ENCODE measurements at regions not wholly inside any gene's neighbourhood (a gene's known extent, or its start where the extent isn't known, plus 50 kb on each side); places are given as distances from the start of the nearest gene placed in this dataset.

GRCh38 chr14:87230726-87231125 lies 762.3 kb downstream of the GALC start:
- Mint-ChIP-seq H3K27me3 (ENCODE audit: unreplicated experiment) (no peaks in the 10 kb centered on the region), H3K9me3 (ENCODE audit: unreplicated experiment) (no peaks in the 10 kb centered on the region), H3K4me3 (ENCODE audit: unreplicated experiment) (no peak overlapping the region), H3K4me1 (ENCODE audit: unreplicated experiment) (peaks cover 10% of the 10 kb centered on the region), H3K27ac (ENCODE audit: unreplicated experiment) (no peak overlapping the region), H3K36me3 (ENCODE audit: unreplicated experiment) (no peaks in the 10 kb centered on the region)
- DNase-seq (ENCODE audit: extremely low spot score, unreplicated experiment) = no peak
- TF ChIP-seq CTCF (IDR thresholded peaks at IDR 0.05) = no peak

GRCh38 chr14:87229131-87229530 lies 763.9 kb downstream of the GALC start:
- no peak for TF ChIP-seq CTCF (IDR thresholded peaks at IDR 0.05)
- H3K4me1 Mint-ChIP-seq (ENCODE audit: unreplicated experiment) = peaks cover 10% of the 10 kb centered on the region
- no peak overlapping the region for H3K27ac Mint-ChIP-seq (ENCODE audit: unreplicated experiment)
- H3K36me3 Mint-ChIP-seq (ENCODE audit: unreplicated experiment) = no peaks in the 10 kb centered on the region
- DNase-seq (ENCODE audit: extremely low spot score, unreplicated experiment) = no peak
- H3K27me3 Mint-ChIP-seq (ENCODE audit: unreplicated experiment) = no peaks in the 10 kb centered on the region
- no peaks in the 10 kb centered on the region for H3K9me3 Mint-ChIP-seq (ENCODE audit: unreplicated experiment)
- no peak overlapping the region for H3K4me3 Mint-ChIP-seq (ENCODE audit: unreplicated experiment)

- TF ChIP-seq CTCF (IDR thresholded peaks at IDR 0.05) = no peak
- Mint-ChIP-seq H3K27ac (ENCODE audit: unreplicated experiment) (no peak overlapping the region), H3K27me3 (ENCODE audit: unreplicated experiment) (no peaks in the 10 kb centered on the region), H3K36me3 (ENCODE audit: unreplicated experiment) (no peaks in the 10 kb centered on the region), H3K9me3 (ENCODE audit: unreplicated experiment) (peaks cover 8% of the 10 kb centered on the region), H3K4me1 (ENCODE audit: unreplicated experiment) (no peaks in the 10 kb centered on the region), H3K4me3 (ENCODE audit: unreplicated experiment) (no peak overlapping the region)
- no peak for DNase-seq (ENCODE audit: extremely low spot score, unreplicated experiment)
Observed at GRCh38 chr14:87217023-87217422, 776.0 kb downstream of the GALC start.

GRCh38 chr14:87214558-87214957 lies 778.4 kb downstream of the GALC start:
- no peak for DNase-seq (ENCODE audit: extremely low spot score, unreplicated experiment)
- Mint-ChIP-seq H3K9me3 (ENCODE audit: unreplicated experiment) (peaks cover 8% of the 10 kb centered on the region), H3K36me3 (ENCODE audit: unreplicated experiment) (no peaks in the 10 kb centered on the region), H3K4me3 (ENCODE audit: unreplicated experiment) (no peak overlapping the region), H3K27ac (ENCODE audit: unreplicated experiment) (no peak overlapping the region), H3K27me3 (ENCODE audit: unreplicated experiment) (no peaks in the 10 kb centered on the region), H3K4me1 (ENCODE audit: unreplicated experiment) (no peaks in the 10 kb centered on the region)
- TF ChIP-seq CTCF (IDR thresholded peaks at IDR 0.05) = no peak

GRCh38 chr14:87207756-87208155 lies 785.2 kb downstream of the GALC start:
- no peak overlapping the region for H3K4me3 Mint-ChIP-seq (ENCODE audit: unreplicated experiment)
- no peaks in the 10 kb centered on the region for H3K36me3 Mint-ChIP-seq (ENCODE audit: unreplicated experiment)
- H3K9me3 Mint-ChIP-seq (ENCODE audit: unreplicated experiment) = no peaks in the 10 kb centered on the region
- no peak for TF ChIP-seq CTCF (IDR thresholded peaks at IDR 0.05)
- DNase-seq (ENCODE audit: extremely low spot score, unreplicated experiment) = no peak
- no peak overlapping the region for H3K27ac Mint-ChIP-seq (ENCODE audit: unreplicated experiment)
- no peaks in the 10 kb centered on the region for H3K27me3 Mint-ChIP-seq (ENCODE audit: unreplicated experiment)
- no peaks in the 10 kb centered on the region for H3K4me1 Mint-ChIP-seq (ENCODE audit: unreplicated experiment)

All from osteocyte (in vitro differentiated cells).